Ascending aorta (tissue), 2 donors: ENCODE measurements at regions not wholly inside any gene's neighbourhood (a gene's known extent, or its start where the extent isn't known, plus 50 kb on each side); places are given as distances from the start of the nearest gene placed in this dataset.
A peak's percentile ranks its signal among the peaks of the same experiment; 100 is the strongest.

Source experiments
- DNase-seq, 2 donors: peaks; one replicate each; pipeline ENCODE4 v3.0.0-alpha.2; 2019; ENCODE audit warnings: low spot score in 2 of 2
- H3K27ac ChIP-seq, 2 donors: fragments of 200-600 bp; sonication (generic); one replicate each; pipeline ENCODE4 v1.5.1; 2016 to 2017; ENCODE audit warnings: mild to moderate bottlenecking in 1 of 2
- H3K27me3 ChIP-seq: fragments of 200-600 bp; sonication (generic); one replicate; pipeline ENCODE4 v1.5.1; 2017
- H3K36me3 ChIP-seq, 2 donors: fragments of 200-600 bp; sonication (generic); one replicate each; pipeline ENCODE4 v1.5.1; 2016
- H3K4me1 ChIP-seq, 2 donors: fragments of 200-600 bp; sonication (generic); one replicate each; pipeline ENCODE4 v1.5.1; 2016 to 2017; ENCODE audit warnings: mild to moderate bottlenecking in 1 of 2
- H3K4me3 ChIP-seq, 2 donors: fragments of 200-600 bp; sonication (generic); one replicate each; pipeline ENCODE4 v1.5.1; 2016 to 2017; ENCODE audit warnings: mild to moderate bottlenecking in 1 of 2
- H3K9me3 ChIP-seq, 2 donors: fragments of 200-600 bp; sonication (generic); one replicate each; pipeline ENCODE4 v1.5.1; 2016
- CTCF ChIP-seq, 3 experiments: fragments of 200-600 bp in 2 of 3; fragments of 450-650 bp in 1 of 3; sonication (generic) in 2 of 3; IDR thresholded peaks; one replicate each; pipeline ENCODE4 v1.5.1; 2016 to 2019; ENCODE audit warnings: antibody characterized with exemption in 3 of 3, mild to moderate bottlenecking in 1 of 3, moderate library complexity in 1 of 3
- intact Hi-C: fragments of 100-400 bp; cut with DNase I; formaldehyde crosslinking; loops from one replicate; pipeline ENCODE4 v1.15.1; 2023

GRCh38 chr5:120765189-120765588 lies 301.1 kb downstream of the PRR16 start:
- Histone ChIP-seq H3K9me3 (no peaks in the 10 kb centered on the region), H3K4me1 (no peaks in the 10 kb centered on the region), H3K27me3 (no peaks in the 10 kb centered on the region), H3K27ac (no peak overlapping the region), H3K4me3 (no peak overlapping the region), H3K36me3 (no peaks in the 10 kb centered on the region)
- DNase-seq, result no peak
- TF ChIP-seq CTCF (IDR thresholded peaks at IDR 0.05), result no peak
- intact Hi-C loops, result no loop called here

GRCh38 chr5:120767178-120767820 lies 303.2 kb downstream of the PRR16 start:
- no peaks in the 10 kb centered on the region for H3K4me1 ChIP-seq
- H3K4me3 ChIP-seq, result no peak overlapping the region
- intact Hi-C loops, result no loop called here
- no peaks in the 10 kb centered on the region for H3K27me3 ChIP-seq
- no peak for DNase-seq
- no peaks in the 10 kb centered on the region for H3K36me3 ChIP-seq
- H3K9me3 ChIP-seq, result no peaks in the 10 kb centered on the region
- H3K27ac ChIP-seq, result no peak overlapping the region
- TF ChIP-seq CTCF (IDR thresholded peaks at IDR 0.05), result no peak

GRCh38 chr5:120769312-120769872 lies 305.3 kb downstream of the PRR16 start:
- Histone ChIP-seq H3K4me3 (no peak overlapping the region), H3K36me3 (no peaks in the 10 kb centered on the region), H3K27me3 (no peaks in the 10 kb centered on the region), H3K27ac (no peak overlapping the region), H3K9me3 (no peaks in the 10 kb centered on the region), H3K4me1 (no peaks in the 10 kb centered on the region)
- DNase-seq, result no peak
- no peak for TF ChIP-seq CTCF (IDR thresholded peaks at IDR 0.05)
- intact Hi-C loops, result no loop called here

- Histone ChIP-seq H3K27me3 (no peaks in the 10 kb centered on the region), H3K4me3 (no peak overlapping the region), H3K27ac (no peak overlapping the region), H3K9me3 (no peaks in the 10 kb centered on the region), H3K4me1 (no peaks in the 10 kb centered on the region), H3K36me3 (no peaks in the 10 kb centered on the region)
- TF ChIP-seq CTCF (IDR thresholded peaks at IDR 0.05), result no peak
- intact Hi-C loops, result no loop called here
- DNase-seq, result no peak
Measured at GRCh38 chr5:120771202-120771601, 307.1 kb downstream of the PRR16 start.

- intact Hi-C loops, result no loop called here
- Histone ChIP-seq H3K27me3 (no peaks in the 10 kb centered on the region), H3K9me3 (no peaks in the 10 kb centered on the region), H3K4me1 (no peaks in the 10 kb centered on the region), H3K27ac (no peak overlapping the region), H3K36me3 (no peaks in the 10 kb centered on the region), H3K4me3 (peak overlapping the region in 1 of 2 donors; percentile 23)
- TF ChIP-seq CTCF (IDR thresholded peaks at IDR 0.05), result no peak
- DNase-seq, result no peak
Measured at GRCh38 chr5:120778491-120779484, 314.7 kb downstream of the PRR16 start.
